CD4-positive, alpha-beta T cell treated with Interleukin-4 for 4 hours (primary cell): ENCODE measurements at regions not wholly inside any gene's neighbourhood (a gene's known extent, or its start where the extent isn't known, plus 50 kb on each side); places are given as distances from the start of the nearest gene placed in this dataset.
"Not testable (repeated sequence)": the region's sequence is repeated elsewhere in the genome, so short reads cannot be mapped to it uniquely, and the experiment has no call there.

Source experiments
- DNase-seq: peaks from one replicate; pipeline ENCODE4 v3.0.0-alpha.2; 2020

DNA sequence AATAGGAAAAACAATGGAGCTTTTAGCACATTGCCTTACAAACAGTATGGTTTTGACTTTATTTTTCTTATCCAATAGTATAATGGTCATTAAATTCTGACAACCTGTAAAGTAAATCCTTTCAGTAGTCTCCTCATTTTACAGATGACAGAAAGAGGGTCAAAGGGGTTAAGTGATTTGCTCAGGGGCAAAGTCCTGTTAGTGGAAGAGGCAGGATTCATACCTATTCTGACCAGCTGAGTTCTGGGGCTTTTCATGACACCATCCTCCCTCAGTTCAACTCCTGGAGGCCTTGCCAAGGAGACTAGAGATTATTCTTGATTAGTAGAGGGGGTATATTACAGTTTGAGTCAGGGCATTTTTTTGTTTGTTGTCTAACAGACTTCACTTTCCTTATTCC lies 278.7 kb upstream of the DUSP10 start:
- DNase-seq = no peak

DNA sequence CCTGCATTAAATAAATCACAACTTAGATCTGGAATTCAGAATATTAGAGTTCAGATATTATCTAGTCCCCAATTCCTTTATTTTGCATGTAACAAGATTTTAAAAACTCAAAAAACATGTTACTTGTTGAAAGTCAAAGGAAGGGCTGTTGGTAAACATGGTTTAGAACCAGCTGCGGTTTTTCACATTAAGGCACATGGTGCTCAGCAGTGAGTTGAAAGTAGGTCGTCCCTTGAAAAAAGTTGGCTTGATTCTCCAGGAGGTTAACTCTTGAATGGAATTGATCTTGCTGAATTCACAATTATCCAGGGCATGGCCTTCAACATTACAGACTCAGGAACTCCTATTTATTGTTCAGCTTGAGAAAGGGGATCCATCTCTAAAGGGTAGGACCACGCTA lies 277.1 kb upstream of the DUSP10 start:
- no peak for DNase-seq

DNA sequence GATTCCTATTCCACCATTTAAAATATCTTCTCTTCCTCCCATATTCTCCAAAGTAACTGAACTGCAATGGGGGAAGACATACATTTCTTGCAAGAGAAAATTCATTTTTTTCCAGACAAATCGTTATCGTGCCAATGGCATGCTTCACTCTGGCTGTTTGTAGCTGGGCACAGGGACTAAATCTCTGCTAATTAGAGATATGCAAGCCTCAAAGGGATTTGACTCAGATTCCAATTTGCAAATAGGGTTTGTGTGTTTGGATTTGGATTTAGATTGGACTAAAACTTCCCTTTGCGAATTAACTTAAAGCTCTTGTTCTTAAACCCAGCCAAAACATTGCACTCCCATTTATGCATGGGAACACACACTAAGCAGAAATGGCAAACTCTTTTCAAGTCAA lies 276.2 kb upstream of the DUSP10 start:
- no peak for DNase-seq

DNA sequence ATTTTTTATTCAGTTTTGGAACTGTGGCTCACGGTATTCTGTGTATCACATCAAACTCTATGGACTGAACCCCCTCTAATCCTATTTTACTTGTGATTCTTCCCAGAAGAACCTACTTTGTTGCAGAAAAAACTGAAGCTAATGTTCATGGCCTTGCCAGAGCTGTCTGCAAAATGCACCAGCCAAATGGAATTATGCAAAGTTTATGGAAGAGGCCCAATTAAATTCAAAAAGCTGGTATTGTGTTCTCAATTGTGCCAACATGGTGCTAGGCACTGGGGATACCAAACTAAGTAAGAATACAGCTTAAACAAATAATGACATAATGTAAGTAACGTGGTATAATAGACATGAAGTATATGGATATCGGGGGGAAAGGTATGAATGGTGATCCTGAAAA lies 273.8 kb upstream of the DUSP10 start:
- DNase-seq = no peak

DNA sequence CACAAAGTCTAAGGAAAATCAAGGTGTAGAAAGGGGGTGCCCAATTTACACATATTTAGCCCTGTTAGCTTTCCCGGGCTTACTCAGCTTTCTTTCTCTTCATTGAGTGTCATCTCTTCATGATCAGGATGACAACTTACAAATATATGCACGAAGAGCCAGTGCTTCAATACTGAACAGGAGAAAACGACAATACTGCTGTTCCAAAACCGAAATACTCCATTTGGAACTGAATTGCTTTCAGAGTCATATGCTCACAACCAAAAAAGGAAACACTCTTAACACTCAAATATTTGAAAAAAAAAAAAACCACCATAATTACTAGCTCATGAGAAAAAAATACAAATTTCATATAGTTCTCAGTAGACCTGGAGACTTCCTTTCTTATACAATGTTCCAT lies 272.1 kb upstream of the DUSP10 start:
- no peak for DNase-seq

DNA sequence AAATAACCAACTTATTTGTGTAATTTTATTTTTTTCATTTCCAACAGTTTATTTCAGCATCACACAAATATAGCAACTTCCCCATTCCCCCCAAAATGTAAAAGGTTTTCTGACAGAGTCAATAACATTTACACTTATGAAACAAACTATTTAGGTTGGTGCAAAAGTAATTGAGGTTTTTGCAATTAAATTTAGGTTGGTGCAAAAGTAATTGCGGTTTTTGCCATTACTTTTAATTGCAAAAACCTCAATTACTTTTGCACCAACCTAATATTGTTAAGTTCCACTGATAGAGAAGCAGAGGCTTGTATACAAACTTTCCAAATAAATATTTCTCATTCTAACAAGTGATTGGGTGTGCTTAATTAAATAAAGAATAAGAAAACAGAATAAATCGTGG lies 270.9 kb upstream of the DUSP10 start:
- DNase-seq = no peak

DNA sequence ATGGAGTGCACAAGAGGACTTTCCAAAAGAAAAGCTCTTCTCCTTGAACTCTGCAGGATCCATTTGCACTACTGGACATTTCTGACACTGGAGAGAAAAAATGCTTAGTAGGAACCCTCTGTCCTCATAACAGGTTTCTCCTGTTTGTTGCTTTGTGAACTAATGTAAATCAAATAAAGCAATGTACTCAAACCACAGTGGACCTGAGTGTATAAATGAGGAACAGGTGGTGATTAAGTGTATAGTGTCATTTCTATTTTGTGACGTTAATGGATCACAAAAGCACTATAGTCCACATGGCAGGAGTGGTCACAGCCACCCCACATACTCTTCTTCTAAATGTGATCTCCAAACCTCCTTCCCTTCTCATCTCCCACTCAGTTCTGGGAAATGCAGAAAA lies 268.4 kb upstream of the DUSP10 start:
- no peak for DNase-seq

DNA sequence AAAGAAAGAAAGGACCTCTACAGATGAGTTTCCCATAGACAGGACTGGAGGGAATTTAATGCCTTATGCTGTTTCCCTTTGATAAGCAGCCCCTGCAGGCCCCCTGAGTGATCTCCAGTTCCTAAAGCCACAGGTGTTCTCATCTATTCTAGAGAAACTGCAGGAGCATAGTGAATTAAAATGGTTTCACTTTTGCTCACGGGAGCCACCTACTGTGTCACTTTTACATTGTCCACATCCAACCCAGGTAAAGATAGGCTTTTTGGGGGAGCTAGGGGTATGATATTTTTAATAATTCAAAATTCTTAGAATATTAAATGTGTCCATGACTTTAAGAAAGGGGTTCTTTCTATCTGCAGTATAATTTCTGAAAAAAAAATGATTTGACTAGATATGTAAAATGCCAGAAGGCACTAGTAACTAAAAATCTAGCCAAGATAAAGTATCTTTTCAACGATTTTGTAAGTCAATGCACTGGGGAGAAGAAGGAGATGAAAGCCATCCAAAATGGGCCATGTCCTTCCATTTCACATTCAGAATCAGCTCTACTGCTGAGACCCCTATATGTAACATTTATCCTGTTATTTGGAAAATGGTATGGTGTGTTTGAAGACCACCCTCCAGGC lies 267.3 kb upstream of the DUSP10 start:
- DNase-seq = peak; percentile 26

DNA sequence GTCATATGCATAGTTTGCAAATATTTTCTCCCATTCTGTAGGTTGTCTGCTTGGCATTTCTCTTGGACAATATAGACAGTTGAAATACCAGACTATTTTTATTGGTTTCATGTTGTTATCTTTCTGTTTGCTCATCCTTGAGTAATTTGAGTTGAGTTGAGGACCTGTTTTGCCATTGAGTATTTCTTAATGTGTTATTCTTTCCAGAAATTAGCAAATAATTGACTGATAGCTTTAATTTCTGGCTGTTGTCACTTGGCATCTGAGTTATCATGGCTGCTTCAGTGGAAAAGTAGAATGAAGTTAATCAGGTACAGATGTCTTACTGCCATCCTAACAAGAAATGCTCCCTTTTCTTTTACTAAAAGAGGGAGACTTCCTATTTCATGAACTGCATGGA lies 264.8 kb upstream of the DUSP10 start:
- no peak for DNase-seq

DNA sequence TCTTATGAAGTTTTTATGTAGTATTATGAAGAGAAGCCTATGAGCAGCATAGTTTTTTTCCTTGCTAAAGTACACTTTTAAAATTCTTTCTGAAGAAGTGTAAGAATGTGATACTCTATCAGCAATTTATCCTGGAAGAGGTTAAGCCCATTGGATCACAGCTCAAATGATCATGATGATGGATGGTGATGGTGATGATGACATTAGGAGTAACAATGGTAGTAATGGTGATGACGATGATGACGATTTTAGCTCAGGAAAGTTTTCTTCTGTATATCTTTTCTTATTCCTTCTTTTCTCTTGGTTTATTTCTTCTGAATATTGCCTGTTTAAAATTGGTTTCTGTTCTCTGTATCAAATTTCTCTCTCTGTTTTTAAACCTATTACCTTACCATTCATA lies 262.9 kb upstream of the DUSP10 start:
- DNase-seq = no peak

DNA sequence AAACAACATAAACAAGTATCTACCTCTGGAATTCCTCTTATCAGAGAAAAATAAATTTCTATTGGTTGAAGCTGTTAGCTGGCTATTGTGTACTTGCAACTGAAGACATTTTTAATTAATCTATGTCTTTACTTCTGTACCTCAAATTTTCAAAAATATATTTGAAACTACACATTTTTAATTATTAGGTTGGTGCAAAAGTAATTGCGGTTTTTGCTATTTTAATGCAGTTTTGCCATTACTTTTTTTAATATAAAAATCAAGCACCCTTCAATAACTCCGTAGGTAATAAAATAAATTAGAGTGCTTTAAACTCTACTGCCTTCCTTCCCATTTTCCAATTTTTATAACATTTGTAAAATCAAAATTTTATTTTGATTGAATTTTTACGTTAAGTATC lies 262.1 kb upstream of the DUSP10 start:
- DNase-seq = no peak

DNA sequence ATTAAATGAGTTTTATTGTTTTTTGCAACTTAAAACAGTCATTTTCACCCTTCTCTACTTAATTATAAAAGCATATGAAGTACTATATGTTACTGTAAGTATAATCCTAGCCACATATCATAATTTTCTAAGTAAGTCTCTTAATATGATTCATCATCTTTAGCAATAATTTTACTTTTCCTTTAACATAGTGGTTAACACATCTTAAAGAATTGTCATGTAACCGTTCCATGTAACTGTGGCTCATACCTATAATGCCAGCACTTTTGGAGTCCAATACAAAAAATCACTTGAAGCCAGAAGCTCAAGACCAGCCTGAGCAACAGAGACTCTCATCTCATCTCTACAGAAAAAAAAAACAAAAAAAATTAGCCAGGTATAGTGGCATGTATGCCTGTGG lies 260.6 kb upstream of the DUSP10 start:
- no peak for DNase-seq

DNA sequence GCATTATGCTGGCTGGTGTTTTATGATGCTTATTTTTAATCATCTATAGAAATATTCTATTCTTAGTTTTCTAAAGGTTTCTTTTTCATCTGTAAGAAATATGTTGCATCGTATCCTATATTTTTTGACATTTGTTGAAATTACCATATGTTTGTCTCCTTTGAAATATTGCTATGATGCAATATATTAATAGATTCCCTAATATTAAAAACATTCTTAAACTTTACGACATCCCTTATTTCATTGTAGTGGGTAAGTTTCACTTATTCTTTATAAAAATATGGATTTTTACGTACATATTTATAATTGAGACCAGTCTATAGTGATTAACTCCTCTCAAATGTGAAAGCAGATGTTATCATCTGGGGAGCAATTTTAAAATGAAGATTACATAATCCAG lies 258.2 kb upstream of the DUSP10 start:
- no peak for DNase-seq

DNA sequence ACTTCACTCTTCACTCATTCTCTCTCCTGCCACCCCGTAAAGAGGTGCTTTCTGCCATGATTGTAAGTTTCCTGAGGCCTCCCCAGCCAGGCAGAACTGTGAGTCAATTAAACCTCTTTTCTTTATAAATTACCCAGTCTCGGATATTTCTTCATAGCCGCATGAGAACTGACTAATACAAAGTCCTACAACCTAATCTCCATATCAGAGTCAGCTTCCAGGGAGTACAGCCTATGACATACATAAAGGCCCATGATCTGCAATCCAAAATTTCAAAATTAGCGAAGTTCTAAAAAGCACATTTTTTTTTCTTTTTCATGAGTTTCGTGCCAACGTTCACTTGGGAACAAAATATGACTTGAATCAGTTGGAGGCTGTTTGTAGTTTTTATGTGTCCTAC lies 256.9 kb upstream of the DUSP10 start:
- no peak for DNase-seq

DNA sequence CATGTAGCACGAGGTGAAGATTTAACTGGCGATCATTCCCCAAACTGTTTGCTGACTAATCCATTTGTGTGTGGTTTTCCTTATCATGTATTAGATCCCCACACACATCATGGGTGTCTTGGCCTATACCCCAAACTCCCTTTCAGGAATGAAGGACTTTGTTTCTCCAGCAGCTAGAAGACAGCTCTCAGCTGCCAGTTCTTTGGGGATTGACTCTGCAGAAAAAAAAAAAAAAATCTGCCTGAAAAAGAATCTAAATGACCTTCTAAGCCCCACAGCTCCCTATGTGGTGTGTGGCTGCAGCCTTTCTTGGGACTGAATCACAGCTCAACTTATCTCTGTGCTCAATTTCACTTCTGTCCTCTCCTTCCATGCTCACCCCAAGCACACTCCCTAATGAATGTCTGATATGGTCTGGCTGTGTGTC lies 256.3 kb upstream of the DUSP10 start:
- no peak for DNase-seq

DNA sequence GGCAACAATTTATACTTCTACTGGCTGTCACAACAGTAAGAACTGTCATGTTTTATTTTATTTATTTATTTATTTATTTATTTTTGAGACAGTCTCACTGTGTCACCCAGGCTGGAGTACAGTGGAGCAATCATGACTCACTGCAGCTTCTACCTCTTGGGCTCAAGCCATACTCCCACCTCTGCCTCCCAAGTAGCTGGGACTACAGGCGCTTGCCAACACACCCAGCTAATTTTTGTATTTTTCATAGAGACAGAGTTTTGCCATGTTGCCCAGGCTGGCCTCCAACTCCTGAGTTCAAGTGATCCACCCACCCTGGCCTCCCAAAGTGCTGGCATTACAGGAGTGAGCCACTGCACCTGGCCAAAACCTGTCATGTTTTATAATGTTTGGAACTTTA lies 255.1 kb upstream of the DUSP10 start:
- DNase-seq = not testable (repeated sequence)

DNA sequence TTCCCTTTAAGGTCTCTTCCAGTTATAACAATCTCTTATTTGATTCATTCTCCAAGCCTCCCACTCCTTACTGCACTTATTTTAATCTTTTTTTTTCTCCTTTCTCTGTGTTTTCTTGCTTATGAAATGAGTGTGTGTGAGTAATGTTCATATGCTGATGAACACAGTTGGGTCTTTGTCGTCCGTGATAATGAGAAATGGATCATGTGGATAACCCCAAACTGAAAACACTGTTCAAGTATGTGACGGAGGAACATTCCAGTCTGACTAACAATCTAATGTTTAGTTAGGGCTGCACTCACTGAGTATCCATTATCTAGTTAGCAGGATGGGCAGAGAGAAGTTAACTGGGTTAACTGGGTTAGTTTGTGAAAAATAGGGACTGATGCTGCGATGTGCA lies 253.1 kb upstream of the DUSP10 start:
- DNase-seq = no peak

DNA sequence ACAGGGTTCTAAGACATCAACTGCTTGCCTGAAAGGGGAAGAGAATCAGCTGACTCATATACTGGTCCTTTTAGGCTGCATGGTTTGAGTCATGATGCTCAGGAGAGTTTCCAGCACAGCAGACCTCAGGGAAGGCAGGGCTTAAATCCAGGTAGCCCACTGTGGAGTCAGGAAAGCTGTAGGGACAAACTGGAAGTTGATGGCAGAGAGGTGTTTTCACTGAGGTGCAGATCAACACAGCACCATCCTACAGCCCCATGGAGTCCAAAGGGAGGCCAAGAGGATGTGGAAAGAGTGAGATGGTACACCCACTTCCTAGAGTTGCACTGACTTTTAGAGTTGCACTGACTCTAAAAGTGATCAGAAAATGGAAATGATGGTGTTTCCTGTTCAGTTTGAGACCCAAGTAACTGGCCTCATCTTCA lies 252.4 kb upstream of the DUSP10 start:
- no peak for DNase-seq

DNA sequence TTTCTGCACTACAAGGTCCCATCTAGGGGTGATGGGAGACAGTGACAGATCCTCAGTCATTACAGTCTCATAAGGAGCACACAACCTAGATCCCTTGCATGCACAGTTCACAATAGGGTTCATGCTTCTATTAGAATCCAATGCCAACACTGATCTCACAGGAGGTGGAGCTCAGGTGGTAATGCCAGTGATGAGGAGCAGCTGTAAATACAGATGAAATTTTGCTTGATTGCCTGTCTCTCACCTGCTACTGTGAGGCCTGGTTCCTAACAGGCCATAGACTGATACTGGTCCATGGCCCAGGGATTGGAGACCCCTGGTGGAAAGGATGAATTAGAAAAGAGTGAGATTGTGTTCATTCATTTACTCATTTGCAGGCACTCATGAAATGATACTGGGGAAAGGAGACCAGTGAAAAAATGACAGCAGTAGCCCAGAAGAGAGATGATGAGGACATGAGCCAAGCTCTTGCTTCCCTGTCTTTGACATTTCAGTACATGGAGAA lies 251.6 kb upstream of the DUSP10 start:
- DNase-seq = no peak

DNA sequence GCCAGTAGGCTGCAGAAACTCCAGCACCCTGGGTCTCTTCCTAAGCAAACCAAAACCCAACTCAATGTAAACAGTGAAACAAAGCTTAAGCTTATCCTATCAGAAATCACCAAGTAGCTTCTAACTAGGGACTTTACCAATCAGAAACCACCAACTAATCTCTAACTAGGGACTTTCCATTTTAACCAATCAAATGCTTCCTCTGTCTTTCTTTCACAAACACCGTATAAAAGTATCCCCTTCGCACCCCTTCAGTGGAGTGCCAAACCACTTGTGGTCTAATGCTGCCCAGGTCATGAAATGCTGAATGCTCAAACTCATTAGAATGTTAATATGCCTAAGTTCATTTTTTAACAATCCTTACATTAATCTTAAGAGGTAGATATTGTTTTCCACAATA lies 250.5 kb upstream of the DUSP10 start:
- no peak for DNase-seq

DNA sequence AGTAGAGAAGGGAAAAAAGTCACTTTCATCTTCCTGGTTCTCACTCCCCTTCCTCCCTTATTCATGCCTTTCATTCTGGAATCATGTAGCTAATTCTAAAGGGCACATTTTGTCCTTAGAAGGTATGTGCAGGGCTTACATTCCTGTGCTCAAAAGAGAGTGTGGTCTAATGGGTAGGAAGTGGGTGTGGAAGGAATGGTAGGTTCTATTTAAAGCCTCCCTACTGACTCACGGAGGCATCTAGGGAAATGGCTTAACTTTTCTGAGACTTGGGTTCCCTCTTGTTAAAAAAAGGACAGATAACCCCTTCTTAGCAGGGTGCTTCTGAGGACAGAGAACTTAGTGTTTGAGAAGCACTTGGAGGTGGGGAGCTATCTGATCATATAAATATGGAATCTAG lies 249.3 kb upstream of the DUSP10 start:
- no peak for DNase-seq

DNA sequence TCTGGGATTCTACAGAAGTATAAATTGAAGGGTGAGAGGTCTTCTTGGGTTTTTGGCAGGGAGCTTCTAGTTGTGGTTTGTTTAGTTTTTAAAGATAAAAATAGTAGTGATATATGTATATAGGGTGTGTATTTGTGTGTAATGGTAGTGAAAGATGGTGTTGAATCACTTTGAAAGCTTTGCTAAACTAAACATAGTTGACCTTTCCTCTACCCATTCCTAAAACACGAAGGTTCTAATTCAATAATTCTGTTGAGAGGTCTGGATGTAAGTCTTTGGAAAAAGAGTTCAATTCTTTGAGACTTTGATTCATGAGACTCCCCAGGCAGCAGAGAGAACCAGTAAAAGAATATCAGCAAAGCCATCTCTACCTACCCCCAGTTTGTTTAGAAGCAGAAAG lies 247.9 kb upstream of the DUSP10 start:
- DNase-seq = no peak

DNA sequence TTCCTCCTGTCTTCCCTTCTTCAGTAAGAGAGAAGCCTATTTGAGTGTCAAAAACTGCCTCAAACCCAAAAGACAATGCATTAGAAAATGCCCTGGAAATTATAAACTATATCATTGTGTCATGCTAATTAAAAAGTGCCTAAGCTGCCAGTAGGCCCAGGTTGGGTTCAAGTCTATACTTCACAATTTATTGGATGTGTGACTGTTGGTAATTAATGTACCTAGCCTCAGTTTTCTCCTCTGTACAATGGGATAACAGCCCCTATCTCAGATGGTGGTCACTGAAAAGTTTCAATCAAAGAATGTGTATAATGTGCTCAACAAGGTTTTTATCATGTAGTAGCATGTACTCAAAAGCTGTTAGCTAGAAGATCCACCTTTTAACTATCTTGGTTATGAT lies 246.9 kb upstream of the DUSP10 start:
- no peak for DNase-seq

DNA sequence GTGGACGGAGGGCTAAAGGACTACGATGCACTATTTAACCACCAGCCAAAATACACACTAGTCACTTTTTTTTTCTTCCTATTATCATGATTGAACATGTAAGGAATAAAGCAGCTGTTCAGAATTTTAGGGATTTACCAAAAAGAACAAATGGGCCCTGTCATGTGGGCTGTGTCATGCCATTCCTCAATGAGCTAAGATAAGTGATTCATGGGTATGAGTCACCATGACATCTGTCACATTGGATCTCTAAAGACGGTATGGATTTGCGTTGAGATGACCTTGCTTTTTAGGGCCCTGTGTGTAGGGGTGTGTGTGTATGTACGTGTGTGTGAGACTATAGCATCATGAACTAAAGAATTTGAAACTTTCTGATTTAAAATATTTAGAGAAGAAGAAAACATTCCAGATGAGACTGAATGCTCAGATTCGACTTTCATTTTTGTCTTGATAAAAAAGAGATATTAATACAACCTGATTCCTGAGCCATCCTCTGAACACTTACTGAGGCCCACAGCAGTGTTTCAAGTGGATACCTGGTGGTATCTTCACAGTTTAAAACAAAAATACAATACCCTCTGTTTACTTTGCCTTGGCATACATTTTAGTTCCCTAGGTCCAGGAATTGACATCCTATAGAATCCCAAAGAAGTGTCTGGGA lies 246.1 kb upstream of the DUSP10 start:
- no peak for DNase-seq

DNA sequence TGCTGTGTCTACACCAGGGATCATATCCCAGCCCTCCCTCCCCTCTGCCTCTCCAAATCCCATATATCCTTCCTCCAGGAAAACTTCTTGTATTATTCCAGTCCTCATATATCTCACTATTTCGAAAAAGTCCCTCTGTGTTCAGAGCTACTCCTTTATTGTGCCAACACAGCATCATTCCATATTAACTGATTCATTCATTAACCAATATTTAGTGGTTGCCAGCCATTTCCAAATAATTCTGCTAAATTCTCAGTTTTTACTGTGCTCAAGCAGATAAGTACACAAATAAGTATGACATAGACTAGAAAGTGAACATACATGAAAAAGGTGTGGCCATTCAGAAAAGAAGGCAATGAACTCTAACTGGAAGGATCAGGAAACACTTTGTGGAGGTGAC lies 241.6 kb upstream of the DUSP10 start:
- no peak for DNase-seq
